ENCODE measurements at regions not wholly inside any gene's neighbourhood (a gene's known extent, or its start where the extent isn't known, plus 50 kb on each side); places are given as distances from the start of the nearest gene placed in this dataset.

DNA sequence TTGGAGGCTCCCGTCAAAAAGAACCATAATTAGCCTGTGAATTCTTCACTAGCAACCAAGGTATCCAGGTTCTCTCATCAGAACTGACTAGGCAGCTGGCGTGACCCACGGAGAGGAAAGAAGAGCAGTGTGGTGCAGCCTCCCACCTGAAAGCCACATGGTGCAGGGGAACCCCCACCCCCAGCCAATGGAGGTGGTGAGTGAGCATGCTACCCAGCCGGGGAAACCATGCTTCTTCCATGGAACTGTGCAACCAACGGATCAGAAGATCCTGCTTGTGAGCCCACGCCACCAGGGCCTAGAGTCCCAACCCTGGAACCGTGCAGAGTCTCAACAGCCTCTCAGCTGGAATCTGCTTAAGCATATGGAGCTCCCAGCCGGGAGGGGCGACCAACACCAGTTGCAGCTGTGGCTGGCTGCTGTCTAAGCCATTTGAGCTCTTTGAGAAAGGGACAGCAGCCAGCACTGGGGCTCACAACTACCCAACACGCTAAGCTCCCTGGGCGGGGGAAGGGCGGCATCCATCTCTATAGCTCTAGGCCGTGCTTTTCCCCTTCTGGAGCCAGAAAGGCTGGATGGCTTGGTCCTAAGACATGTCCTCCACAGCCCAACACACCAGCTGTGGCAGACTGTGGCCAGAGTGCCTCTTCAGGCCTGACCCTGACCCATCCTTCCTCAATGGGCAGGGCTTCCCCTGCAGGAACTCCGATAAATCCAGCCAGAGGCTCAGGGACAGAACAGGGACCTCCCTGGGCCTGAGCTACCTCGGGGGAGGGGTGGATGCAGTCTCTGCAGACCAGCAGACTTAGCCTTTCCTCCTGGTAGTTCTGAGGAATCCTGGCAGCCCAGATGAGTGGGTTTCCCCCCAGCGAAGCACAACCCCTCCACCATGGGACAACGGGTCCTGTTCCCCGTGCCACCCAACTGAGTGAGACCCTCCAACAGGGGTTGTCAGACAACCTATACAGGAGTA, 151.4 kb upstream of the NXPH2 start:
- H3K9me3 Mint-ChIP-seq: peaks cover 0 to 4% of the 10 kb centered on the region in 2 donors
- no peak overlapping the region for H3K4me3 Mint-ChIP-seq
- no peaks in the 10 kb centered on the region for H3K27me3 Mint-ChIP-seq (ENCODE audit: low read depth)
- H3K36me3 Mint-ChIP-seq (ENCODE audit: insufficient read depth in 2 of 2): peaks cover 0 to 3% of the 10 kb centered on the region in 2 donors
- H3K27ac Mint-ChIP-seq: no peak overlapping the region
- no peak for ATAC-seq (replicated peaks in 1 of 2)
- DNase-seq: no peak
- no peaks in the 10 kb centered on the region for H3K4me1 Mint-ChIP-seq (ENCODE audit: low read depth)

GRCh38 chr2:138930571-138930970, 150.4 kb upstream of the NXPH2 start:
- ATAC-seq (replicated peaks in 1 of 2) (no peak), DNase-seq (no peak)
- Mint-ChIP-seq H3K36me3 (ENCODE audit: insufficient read depth in 2 of 2) (peaks cover 0 to 3% of the 10 kb centered on the region in 2 donors), H3K27me3 (ENCODE audit: low read depth) (no peaks in the 10 kb centered on the region), H3K4me3 (no peak overlapping the region), H3K27ac (no peak overlapping the region), H3K4me1 (ENCODE audit: low read depth) (no peaks in the 10 kb centered on the region), H3K9me3 (peaks cover 0 to 4% of the 10 kb centered on the region in 2 donors)

DNA sequence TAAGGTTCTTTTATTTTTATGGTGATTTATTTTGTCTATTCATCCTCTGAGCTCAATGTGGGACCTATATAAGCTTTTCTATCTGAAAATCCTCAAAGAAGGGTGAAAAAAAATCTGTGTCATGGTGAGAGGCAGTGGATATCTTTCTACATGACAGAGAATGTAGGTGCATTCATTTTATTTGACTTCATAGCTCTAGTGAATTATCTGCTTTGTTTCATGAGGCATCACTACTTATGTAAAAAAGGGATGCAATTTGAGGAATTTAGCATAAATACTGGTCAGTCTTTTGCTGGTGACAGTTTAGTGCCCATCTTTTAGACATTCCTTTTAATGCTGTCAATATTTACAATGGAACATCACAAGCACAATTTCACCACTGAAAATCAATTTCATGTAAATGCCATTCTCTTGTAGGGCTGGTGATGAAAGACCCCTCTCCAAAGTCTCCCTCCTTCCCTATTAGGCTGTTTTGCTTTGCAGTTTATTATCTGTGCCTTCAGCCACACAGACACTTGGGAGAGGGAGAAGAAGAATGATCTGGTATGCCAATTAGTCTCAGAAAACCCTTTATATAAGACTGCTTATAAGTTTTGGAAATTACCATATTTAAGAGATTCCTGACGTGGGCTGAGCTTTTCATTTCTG, 148.3 kb upstream of the NXPH2 start:
- Mint-ChIP-seq H3K9me3 (peaks cover 0 to 4% of the 10 kb centered on the region in 2 donors), H3K27me3 (ENCODE audit: low read depth) (no peaks in the 10 kb centered on the region), H3K4me1 (ENCODE audit: low read depth) (no peaks in the 10 kb centered on the region), H3K36me3 (ENCODE audit: insufficient read depth in 2 of 2) (peaks cover 0 to 3% of the 10 kb centered on the region in 2 donors), H3K27ac (no peak overlapping the region), H3K4me3 (no peak overlapping the region)
- ATAC-seq (replicated peaks in 1 of 2) (no peak), DNase-seq (no peak)

DNA sequence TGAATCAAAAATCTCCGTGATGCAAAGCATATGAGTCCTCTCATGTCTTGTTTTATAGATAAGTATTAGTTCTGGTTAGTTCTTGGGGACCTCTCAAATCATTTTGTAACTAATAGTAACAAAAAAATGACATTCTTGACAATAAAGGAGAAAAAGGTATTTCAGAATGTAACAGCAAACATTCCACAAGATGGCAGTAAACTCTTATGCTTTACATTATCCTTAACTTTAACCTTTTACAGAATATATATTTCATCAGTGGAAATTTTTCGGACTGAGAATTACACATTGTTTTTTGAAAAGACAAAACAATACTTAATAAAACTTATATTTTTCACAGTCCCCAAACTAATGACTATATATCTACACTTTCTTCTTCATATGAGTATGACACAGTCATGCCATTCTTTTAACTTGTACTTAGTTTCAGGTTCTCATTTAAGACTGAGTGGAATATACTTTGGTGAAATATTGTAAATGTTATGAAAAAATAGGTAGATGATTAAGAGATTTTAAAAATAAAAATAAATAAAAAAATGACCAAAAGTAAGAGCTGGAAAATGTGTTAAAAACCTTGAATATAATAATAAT, 142.9 kb upstream of the NXPH2 start:
- H3K27ac Mint-ChIP-seq: no peak overlapping the region
- ATAC-seq (replicated peaks in 1 of 2) (no peak), DNase-seq (no peak)
- no peaks in the 10 kb centered on the region for H3K36me3 Mint-ChIP-seq (ENCODE audit: insufficient read depth in 2 of 2)
- peaks cover 0 to 1% of the 10 kb centered on the region in 2 donors for H3K9me3 Mint-ChIP-seq
- no peaks in the 10 kb centered on the region for H3K27me3 Mint-ChIP-seq (ENCODE audit: low read depth)
- H3K4me3 Mint-ChIP-seq: no peak overlapping the region
- H3K4me1 Mint-ChIP-seq (ENCODE audit: low read depth): no peaks in the 10 kb centered on the region

GRCh38 chr2:138919120-138919747, 139.0 kb upstream of the NXPH2 start:
- Mint-ChIP-seq H3K9me3 (no peaks in the 10 kb centered on the region), H3K27ac (no peak overlapping the region), H3K36me3 (ENCODE audit: insufficient read depth in 2 of 2) (no peaks in the 10 kb centered on the region), H3K27me3 (ENCODE audit: low read depth) (no peaks in the 10 kb centered on the region), H3K4me3 (no peak overlapping the region), H3K4me1 (ENCODE audit: low read depth) (no peaks in the 10 kb centered on the region)
- DNase-seq: no peak
- no peak for ATAC-seq (replicated peaks in 1 of 2)

GRCh38 chr2:138910427-138910826, 130.2 kb upstream of the NXPH2 start:
- Mint-ChIP-seq H3K4me3 (no peak overlapping the region), H3K27ac (no peak overlapping the region), H3K4me1 (ENCODE audit: low read depth) (no peaks in the 10 kb centered on the region), H3K27me3 (ENCODE audit: low read depth) (no peaks in the 10 kb centered on the region), H3K9me3 (peaks cover 4 to 8% of the 10 kb centered on the region in 2 donors), H3K36me3 (ENCODE audit: insufficient read depth in 2 of 2) (peaks cover 0 to 2% of the 10 kb centered on the region in 2 donors)
- ATAC-seq (replicated peaks in 1 of 2) (no peak), DNase-seq (no peak)

DNA sequence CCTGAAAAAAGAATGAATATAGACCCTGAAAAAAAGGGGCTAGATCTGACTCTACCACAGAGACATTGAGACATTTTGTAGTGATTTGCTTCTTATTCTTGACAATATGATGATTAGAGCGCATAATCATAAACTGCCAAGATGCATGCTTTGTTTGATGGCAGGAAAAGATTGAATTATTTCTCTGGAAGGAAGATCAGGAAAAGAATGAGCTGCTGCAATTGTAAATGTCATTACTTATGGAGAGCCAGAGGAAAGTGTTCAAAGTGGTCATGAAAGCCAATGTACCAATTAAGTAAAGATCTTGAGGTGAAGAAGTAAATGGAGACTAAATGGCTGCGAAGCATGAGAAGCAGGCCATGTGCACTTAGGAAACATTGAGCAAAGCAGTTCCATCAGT, 126.4 kb upstream of the NXPH2 start:
- H3K36me3 Mint-ChIP-seq (ENCODE audit: insufficient read depth in 2 of 2): peaks cover 0 to 2% of the 10 kb centered on the region in 2 donors
- no peaks in the 10 kb centered on the region for H3K4me1 Mint-ChIP-seq (ENCODE audit: low read depth)

DNA sequence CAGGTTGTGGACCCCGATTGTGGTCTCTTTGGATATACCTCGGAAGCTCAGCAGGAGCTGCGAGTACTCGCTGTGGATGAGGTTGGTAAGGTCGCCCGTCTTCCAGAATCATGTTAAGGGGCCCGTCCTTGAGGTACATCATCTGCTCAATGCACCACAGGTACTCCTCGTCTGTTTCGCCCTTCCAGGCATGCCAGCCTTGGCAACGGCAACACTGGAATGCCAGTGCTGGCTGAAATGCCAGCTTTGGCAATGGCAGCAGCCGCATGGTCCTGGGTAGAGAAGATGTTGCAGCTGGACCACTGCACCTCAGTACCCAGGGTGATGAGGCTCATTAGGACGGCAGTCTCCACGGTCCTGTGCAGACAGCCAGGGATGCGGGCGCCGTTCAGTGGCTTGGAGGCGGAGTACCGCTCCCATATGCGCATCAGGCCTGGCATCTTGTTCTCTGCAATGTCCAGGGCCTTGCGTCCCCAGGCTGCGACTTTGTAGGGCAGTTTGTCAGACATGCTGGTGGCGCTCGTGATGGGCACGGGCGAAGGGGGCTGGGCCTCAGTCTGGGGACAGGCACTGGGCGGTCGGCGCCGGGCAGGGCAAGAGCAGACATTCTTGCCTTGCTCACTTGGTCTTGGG, 122.2 kb upstream of the NXPH2 start:
- Mint-ChIP-seq H3K27ac (no peak overlapping the region), H3K9me3 (peaks cover 0 to 3% of the 10 kb centered on the region in 2 donors)

More for the DNA sequence above, 126.4 kb upstream of the NXPH2 start:
- H3K27me3 Mint-ChIP-seq (ENCODE audit: low read depth): no peaks in the 10 kb centered on the region
- no peak for DNase-seq
- H3K4me3 Mint-ChIP-seq: no peak overlapping the region
- no peak for ATAC-seq (replicated peaks in 1 of 2)
- H3K9me3 Mint-ChIP-seq: peaks cover 1 to 4% of the 10 kb centered on the region in 2 donors
- H3K27ac Mint-ChIP-seq: no peak overlapping the region

GRCh38 chr2:138901530-138901929, 121.3 kb upstream of the NXPH2 start:
- ATAC-seq (replicated peaks in 1 of 2) (no peak), DNase-seq (no peak)
- H3K27me3 Mint-ChIP-seq (ENCODE audit: low read depth): no peaks in the 10 kb centered on the region
- no peaks in the 10 kb centered on the region for H3K4me1 Mint-ChIP-seq (ENCODE audit: low read depth)
- no peak overlapping the region for H3K4me3 Mint-ChIP-seq
- peaks cover 0 to 3% of the 10 kb centered on the region in 2 donors for H3K9me3 Mint-ChIP-seq
- no peaks in the 10 kb centered on the region for H3K36me3 Mint-ChIP-seq (ENCODE audit: insufficient read depth in 2 of 2)
- H3K27ac Mint-ChIP-seq: no peak overlapping the region

More for the DNA sequence above, 122.2 kb upstream of the NXPH2 start:
- H3K36me3 Mint-ChIP-seq (ENCODE audit: insufficient read depth in 2 of 2): no peaks in the 10 kb centered on the region
- H3K27me3 Mint-ChIP-seq (ENCODE audit: low read depth): no peaks in the 10 kb centered on the region
- no peak for ATAC-seq (replicated peaks in 1 of 2)
- DNase-seq: no peak
- H3K4me1 Mint-ChIP-seq (ENCODE audit: low read depth): no peaks in the 10 kb centered on the region
- no peak overlapping the region for H3K4me3 Mint-ChIP-seq

DNA sequence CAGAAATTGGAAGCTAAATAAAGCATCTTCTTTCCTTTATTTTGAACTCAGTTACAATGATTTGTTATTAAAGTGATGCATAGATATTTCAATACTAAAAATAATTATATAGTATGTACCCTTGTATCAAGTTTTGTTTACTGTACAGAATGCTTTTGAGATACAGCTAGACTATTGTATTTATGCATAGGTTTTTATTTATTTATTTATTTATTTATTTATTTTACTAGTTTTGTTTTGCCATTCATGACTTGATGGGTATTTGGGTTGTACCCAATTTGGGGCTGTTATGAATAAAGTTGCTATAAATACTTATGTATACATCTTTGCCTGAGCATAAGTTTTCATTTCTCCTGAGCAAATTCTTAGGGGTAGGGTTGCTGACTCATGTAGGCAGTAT, 118.7 kb upstream of the NXPH2 start:
- Mint-ChIP-seq H3K27me3 (ENCODE audit: low read depth) (no peaks in the 10 kb centered on the region), H3K9me3 (peaks cover 0 to 3% of the 10 kb centered on the region in 2 donors), H3K4me1 (ENCODE audit: low read depth) (no peaks in the 10 kb centered on the region), H3K4me3 (no peak overlapping the region), H3K36me3 (ENCODE audit: insufficient read depth in 2 of 2) (no peaks in the 10 kb centered on the region), H3K27ac (no peak overlapping the region)
- no peak for DNase-seq
- no peak for ATAC-seq (replicated peaks in 1 of 2)

DNA sequence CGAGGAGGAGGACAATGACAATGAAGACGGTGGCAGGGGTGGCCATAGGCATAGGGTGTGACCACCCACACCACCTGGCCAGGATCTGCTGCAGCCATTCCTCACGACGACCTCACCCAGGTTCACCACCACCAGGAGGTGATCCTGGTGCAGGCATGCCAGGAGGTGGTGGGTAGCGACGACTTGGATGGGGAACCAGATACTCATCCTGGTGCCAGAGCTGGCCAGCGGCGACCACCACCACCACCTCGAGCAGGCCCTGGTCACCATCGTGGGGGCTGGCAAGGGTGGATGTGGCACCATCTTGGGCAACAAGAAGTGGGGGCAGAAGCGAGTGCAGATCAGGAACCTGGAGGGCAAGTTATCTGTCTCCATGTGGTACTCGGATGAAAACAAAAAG, 117.1 kb upstream of the NXPH2 start:
- Mint-ChIP-seq H3K36me3 (ENCODE audit: insufficient read depth in 2 of 2) (no peaks in the 10 kb centered on the region), H3K27me3 (ENCODE audit: low read depth) (no peaks in the 10 kb centered on the region), H3K4me1 (ENCODE audit: low read depth) (no peaks in the 10 kb centered on the region), H3K27ac (no peak overlapping the region), H3K9me3 (peaks cover 0 to 3% of the 10 kb centered on the region in 2 donors), H3K4me3 (no peak overlapping the region)
- no peak for ATAC-seq (replicated peaks in 1 of 2)
- DNase-seq: no peak

DNA sequence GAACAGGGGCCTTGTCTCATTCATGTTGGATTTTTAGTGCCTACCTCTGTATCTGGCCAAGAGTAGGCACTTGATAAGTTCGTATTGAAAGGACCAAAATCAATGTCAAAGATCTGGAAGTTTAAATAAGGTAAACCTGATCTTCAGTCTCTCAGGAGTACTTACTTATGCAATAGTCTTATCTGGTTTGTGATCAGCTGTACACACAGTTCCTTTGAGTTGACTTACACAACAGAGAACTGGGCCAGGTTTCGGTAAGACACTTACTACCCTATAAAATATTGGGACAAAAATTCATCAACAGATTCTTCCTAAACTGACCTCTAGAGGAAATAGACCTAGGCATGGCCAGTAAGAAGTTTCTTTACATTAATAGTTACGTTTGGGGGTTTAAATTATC, 113.6 kb upstream of the NXPH2 start:
- no peaks in the 10 kb centered on the region for H3K36me3 Mint-ChIP-seq (ENCODE audit: insufficient read depth in 2 of 2)
- no peak overlapping the region for H3K27ac Mint-ChIP-seq

More for the DNA sequence above, 113.6 kb upstream of the NXPH2 start:
- DNase-seq (no peak), ATAC-seq (replicated peaks in 1 of 2) (no peak)
- Mint-ChIP-seq H3K4me1 (ENCODE audit: low read depth) (no peaks in the 10 kb centered on the region), H3K9me3 (peaks cover 2 to 3% of the 10 kb centered on the region in 2 donors), H3K27me3 (ENCODE audit: low read depth) (no peaks in the 10 kb centered on the region), H3K4me3 (no peak overlapping the region)
